GM12878 (cell line): ENCODE measurements at regions not wholly inside any gene's neighbourhood (a gene's known extent, or its start where the extent isn't known, plus 50 kb on each side); places are given as distances from the start of the nearest gene placed in this dataset.

ENCODE experiments used
- ATAC-seq: fragments of 200-7000 bp; cut with Tn5 transposase; 3 replicates; pipeline ENCODE4 v1.9.1; 2020; ENCODE audit warnings: mild to moderate bottlenecking, moderate library complexity
- BruUV-seq: library from RNA; stranded (reverse); fragments of 400-500 nt; replicated peaks from 2 replicates; lab custom pipeline; 2021; lab: Mats Ljungman, UMichigan
- CTCF ChIA-PET: fragments of 300-600 bp; sonication (Branson Sonifier 250); formaldehyde crosslinking; extraction: SDS; loops from one replicate; lab custom pipeline; 2021; ENCODE audit warnings: inconsistent platforms; lab: Yijun Ruan, JAX
- POLR2A ChIA-PET: fragments of 350-600 bp; formaldehyde crosslinking; extraction: SDS; loops from one replicate; lab custom pipeline; 2021; ENCODE audit warnings: inconsistent platforms; lab: Charles Lee
- RAD21 ChIA-PET: fragments of 300-600 bp; sonication (Branson Sonifier 250); formaldehyde crosslinking; loops from one replicate; lab custom pipeline; 2023; ENCODE audit warnings: antibody characterized with exemption; ENCODE audit not compliant: unreplicated experiment; lab: Charles Lee
- SMC1A ChIA-PET: fragments of 300-600 bp; sonication (Branson Sonifier 250); formaldehyde crosslinking; loops from one replicate; lab custom pipeline; 2023; ENCODE audit not compliant: unreplicated experiment, uncharacterized antibody; lab: Charles Lee
- DNase-seq: peaks from one replicate; pipeline ENCODE4 v3.0.0-alpha.2; 2011; ENCODE audit warnings: low read depth, low spot score
- FAIRE-seq: peaks from 3 replicates; lab custom pipeline; 2011; peaks lifted over from hg19 to GRCh38; lab: Jason Lieb, UNC
- H2AFZ ChIP-seq: 2 replicates; pipeline ENCODE4 v1.6.0; 2011; ENCODE audit warnings: low read depth, low read length, control low read depth; ENCODE audit not compliant: control insufficient read depth
- H3K27ac ChIP-seq: 2 replicates; pipeline ENCODE4 v1.5.1; 2011; ENCODE audit warnings: control low read depth; ENCODE audit not compliant: control insufficient read depth, insufficient read depth
- H3K27me3 ChIP-seq, 2 experiments: replicated peaks in 1 of 2; 2 replicates each; pipeline versions ENCODE4 v1.6.0 to v1.6.1; 2011; ENCODE audit warnings: low read length in 1 of 2; ENCODE audit not compliant: control insufficient read depth in 2 of 2, insufficient read depth in 2 of 2
- H3K36me3 ChIP-seq, 2 experiments: 2 replicates each; pipeline ENCODE4 v1.5.1; 2011; ENCODE audit warnings: low read length in 1 of 2; ENCODE audit not compliant: control insufficient read depth in 2 of 2, insufficient read depth in 2 of 2
- H3K4me1 ChIP-seq: 2 replicates; pipeline ENCODE4 v1.6.1; 2011; ENCODE audit warnings: mild to moderate bottlenecking, low read length, moderate library complexity, mixed read lengths; ENCODE audit not compliant: control insufficient read depth, insufficient read depth
- H3K4me2 ChIP-seq: 2 replicates; pipeline ENCODE4 v1.6.0; 2011; ENCODE audit warnings: control low read depth; ENCODE audit not compliant: control insufficient read depth, insufficient read depth
- H3K4me3 ChIP-seq: fragments of 200-600 bp; sonication (generic); 2 replicates; pipeline ENCODE4 v1.5.1; 2016
- H3K79me2 ChIP-seq: 2 replicates; pipeline ENCODE4 v1.6.0; 2011; ENCODE audit warnings: low read length; ENCODE audit not compliant: control insufficient read depth, insufficient read depth
- H3K9ac ChIP-seq: 2 replicates; pipeline ENCODE4 v1.8.0; 2011; ENCODE audit warnings: low read length, control low read depth, mixed read lengths; ENCODE audit not compliant: control insufficient read depth, insufficient read depth
- H3K9me3 ChIP-seq: replicated peaks from 3 replicates; pipeline ENCODE4 v1.5.1; 2011; ENCODE audit warnings: mild to moderate bottlenecking, low read length; ENCODE audit not compliant: control insufficient read depth, insufficient read depth
- H4K20me1 ChIP-seq: 2 replicates; pipeline ENCODE4 v1.6.0; 2011; ENCODE audit not compliant: control insufficient read depth, insufficient read depth
- MYB ChIP-seq: fragments of 150-350 bp; IDR thresholded peaks from 2 replicates; pipeline ENCODE4 v1.6.1; 2014; ENCODE audit warnings: mild to moderate bottlenecking, low read depth, low read length, borderline replicate concordance
- WGBS: methylation state at CpG from one replicate; pipeline ENCODE4 v1.1.6; 2016; ENCODE audit warnings: low lambda C conversion rate; ENCODE audit not compliant: insufficient replicate concordance, insufficient coverage; ENCODE audit errors: missing lambda C conversion rate; 5-methylcytosine and 5-hydroxymethylcytosine counted together
- in situ Hi-C: fragments of 300-500 bp; cut with MboI; formaldehyde crosslinking; loops from 9 replicates; pipeline ENCODE4 v1.14.3; 2018; ENCODE audit warnings: mixed read lengths
- intact Hi-C: fragments of 100-400 bp; cut with micrococcal nuclease; formaldehyde crosslinking; loops from one replicate; pipeline ENCODE4 v1.14.2; 2022; ENCODE audit not compliant: unreplicated experiment
- TF ChIP-seq, protein P1 (sequence below): fragments of 450-650 bp; IDR thresholded peaks from 2 replicates; pipeline ENCODE4 v1.6.1; 2017; ENCODE audit warnings: borderline replicate concordance
- TF ChIP-seq, protein P2 (sequence below): fragments of 450-650 bp; conservative IDR thresholded peaks from 2 replicates; pipeline ENCODE4 v1.6.1; 2017; ENCODE audit warnings: mild to moderate bottlenecking, moderate library complexity

DNA sequence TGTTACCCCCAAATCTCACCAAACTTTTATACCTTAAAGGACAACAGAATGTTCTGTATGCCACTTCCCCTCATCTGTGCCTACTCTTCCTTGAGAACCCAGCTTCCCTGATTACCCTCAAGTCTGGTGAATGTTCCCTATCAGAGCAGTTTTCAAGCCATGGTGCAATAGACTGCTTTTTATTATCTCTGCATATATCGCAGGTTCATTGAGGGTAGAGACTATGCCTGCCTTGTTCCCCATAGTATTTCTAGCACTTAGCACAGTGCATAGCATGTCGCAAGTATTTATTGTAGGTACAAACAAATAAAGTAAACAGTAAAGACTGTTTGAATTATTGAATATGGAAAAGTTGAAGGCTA is 146.6 kb downstream of the HAUS1 start:
- WGBS, result 0% methylated on average over 2 of the region's 2 CpGs
- no peak for TF ChIP-seq MYB
- TF ChIP-seq, protein P1, sequence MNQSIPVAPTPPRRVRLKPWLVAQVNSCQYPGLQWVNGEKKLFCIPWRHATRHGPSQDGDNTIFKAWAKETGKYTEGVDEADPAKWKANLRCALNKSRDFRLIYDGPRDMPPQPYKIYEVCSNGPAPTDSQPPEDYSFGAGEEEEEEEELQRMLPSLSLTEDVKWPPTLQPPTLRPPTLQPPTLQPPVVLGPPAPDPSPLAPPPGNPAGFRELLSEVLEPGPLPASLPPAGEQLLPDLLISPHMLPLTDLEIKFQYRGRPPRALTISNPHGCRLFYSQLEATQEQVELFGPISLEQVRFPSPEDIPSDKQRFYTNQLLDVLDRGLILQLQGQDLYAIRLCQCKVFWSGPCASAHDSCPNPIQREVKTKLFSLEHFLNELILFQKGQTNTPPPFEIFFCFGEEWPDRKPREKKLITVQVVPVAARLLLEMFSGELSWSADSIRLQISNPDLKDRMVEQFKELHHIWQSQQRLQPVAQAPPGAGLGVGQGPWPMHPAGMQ, result no peak
- TF ChIP-seq, protein P2, sequence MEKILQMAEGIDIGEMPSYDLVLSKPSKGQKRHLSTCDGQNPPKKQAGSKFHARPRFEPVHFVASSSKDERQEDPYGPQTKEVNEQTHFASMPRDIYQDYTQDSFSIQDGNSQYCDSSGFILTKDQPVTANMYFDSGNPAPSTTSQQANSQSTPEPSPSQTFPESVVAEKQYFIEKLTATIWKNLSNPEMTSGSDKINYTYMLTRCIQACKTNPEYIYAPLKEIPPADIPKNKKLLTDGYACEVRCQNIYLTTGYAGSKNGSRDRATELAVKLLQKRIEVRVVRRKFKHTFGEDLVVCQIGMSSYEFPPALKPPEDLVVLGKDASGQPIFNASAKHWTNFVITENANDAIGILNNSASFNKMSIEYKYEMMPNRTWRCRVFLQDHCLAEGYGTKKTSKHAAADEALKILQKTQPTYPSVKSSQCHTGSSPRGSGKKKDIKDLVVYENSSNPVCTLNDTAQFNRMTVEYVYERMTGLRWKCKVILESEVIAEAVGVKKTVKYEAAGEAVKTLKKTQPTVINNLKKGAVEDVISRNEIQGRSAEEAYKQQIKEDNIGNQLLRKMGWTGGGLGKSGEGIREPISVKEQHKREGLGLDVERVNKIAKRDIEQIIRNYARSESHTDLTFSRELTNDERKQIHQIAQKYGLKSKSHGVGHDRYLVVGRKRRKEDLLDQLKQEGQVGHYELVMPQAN, result no peak
- Histone ChIP-seq H3K4me1 (peaks cover 22% of the 10 kb centered on the region), H3K9ac (peak overlapping the region; percentile 32; the same call in 1 of the 2 replicates), H3K79me2 (peaks cover 23% of the 10 kb centered on the region), H3K36me3 (peaks cover 0 to 3% of the 10 kb centered on the region in 2 experiments), H4K20me1 (no peaks in the 10 kb centered on the region), H3K4me2 (peak overlapping the region; percentile 75), H3K27ac (peak overlapping the region; percentile 75), H3K27me3 (no peaks in the 10 kb centered on the region), H2AFZ (peak overlapping the region; percentile 6; the same call in 1 of the 2 replicates), H3K4me3 (no peak overlapping the region), H3K9me3 (no peaks in the 10 kb centered on the region)
- FAIRE-seq (no peak), ATAC-seq (peak; percentile 42), DNase-seq (no peak)
- ChIA-PET POLR2A (interaction anchor here (0.6 to 1.4 kb wide), 5 partner anchors 9 to 96 kb away, joined by 3 to 5 read pairs (median 3); a partner anchor contains a TSS), RAD21 (interaction anchor here (0.6 to 2.1 kb wide), 4 partner anchors 30 to 863 kb away, joined by 3 to 11 read pairs (median 4); a partner anchor contains a TSS), CTCF (interaction anchor here (0.9 to 4.1 kb wide), 4 partner anchors 10 to 407 kb away, joined by 3 to 34 read pairs (median 4); a partner anchor contains a TSS), SMC1A (interaction anchor here (0.6 to 3.4 kb wide), 8 partner anchors 15 to 82 kb away, joined by 3 to 11 read pairs (median 5); a partner anchor contains a TSS)
- intact Hi-C loops, result loop anchor here (2.0 kb wide), 1 partner anchor 78 kb away; no protein-coding TSS in a partner anchor
- BruUV-seq, result TSS peak; percentile 20
- in situ Hi-C loops, result no loop called here
